Loucy (cell line): ENCODE measurements at regions not wholly inside any gene's neighbourhood (a gene's known extent, or its start where the extent isn't known, plus 50 kb on each side); places are given as distances from the start of the nearest gene placed in this dataset.

Experiments used
- H2AFZ ChIP-seq: fragments of 200-600 bp; sonication (generic); 2 replicates; pipeline ENCODE4 v1.6.0; 2016; ENCODE audit warnings: antibody characterized with exemption, mild to moderate bottlenecking, low read length, moderate library complexity
- H3F3A ChIP-seq: fragments of 200-600 bp; 2 replicates; pipeline ENCODE4 v1.6.0; 2016; ENCODE audit warnings: antibody characterized with exemption, low read depth, mild to moderate bottlenecking
- H3K27me3 ChIP-seq: fragments of 200-600 bp; sonication (generic); 2 replicates; pipeline ENCODE4 v1.6.1; 2014; ENCODE audit warnings: low read length, mild to moderate bottlenecking; ENCODE audit not compliant: insufficient read depth, poor library complexity, severe bottlenecking
- H3K36me3 ChIP-seq: fragments of 200-600 bp; sonication (generic); 2 replicates; pipeline ENCODE4 v1.6.1; 2016; ENCODE audit warnings: low read length; ENCODE audit not compliant: insufficient read depth
- H3K4me1 ChIP-seq: fragments of 200-600 bp; sonication (generic); 2 replicates; pipeline ENCODE4 v1.5.1; 2014; ENCODE audit warnings: low read length, mild to moderate bottlenecking; ENCODE audit not compliant: insufficient read depth, poor library complexity, severe bottlenecking
- H3K4me2 ChIP-seq: fragments of 200-600 bp; sonication (generic); 2 replicates; pipeline ENCODE4 v1.6.0; 2014; ENCODE audit warnings: antibody characterized with exemption, low read length, low read depth, mild to moderate bottlenecking; ENCODE audit not compliant: poor library complexity, severe bottlenecking
- H3K4me3 ChIP-seq: fragments of 200-600 bp; sonication (generic); 2 replicates; pipeline ENCODE4 v1.5.1; 2014; ENCODE audit warnings: low read length, mild to moderate bottlenecking, mixed read lengths; ENCODE audit not compliant: poor library complexity, severe bottlenecking
- H3K79me2 ChIP-seq: fragments of 200-600 bp; sonication (generic); 2 replicates; pipeline ENCODE4 v1.6.1; 2014; ENCODE audit warnings: low read length; ENCODE audit not compliant: insufficient read depth
- H3K9ac ChIP-seq: fragments of 200-600 bp; sonication (generic); 2 replicates; pipeline ENCODE4 v1.6.0; 2014; ENCODE audit warnings: mild to moderate bottlenecking, low read depth, low read length, moderate library complexity; ENCODE audit not compliant: poor library complexity, severe bottlenecking
- H3K9me2 ChIP-seq: fragments of 200-600 bp; sonication (generic); replicated peaks from 2 replicates; pipeline ENCODE4 v1.6.1; 2016; ENCODE audit warnings: low read depth, low read length, mixed read lengths
- H3K9me3 ChIP-seq: fragments of 200-600 bp; sonication (generic); 2 replicates; pipeline ENCODE4 v1.6.1; 2014; ENCODE audit warnings: mild to moderate bottlenecking, antibody characterized with exemption, low read length, low read depth; ENCODE audit not compliant: insufficient read depth
- H4K20me1 ChIP-seq: fragments of 200-600 bp; sonication (generic); 2 replicates; pipeline ENCODE4 v1.6.0; 2014; ENCODE audit warnings: antibody characterized with exemption, low read length, mild to moderate bottlenecking; ENCODE audit not compliant: insufficient read depth, poor library complexity, severe bottlenecking
- EZH2phosphoT487 ChIP-seq: fragments of 200-600 bp; IDR thresholded peaks from 2 replicates; pipeline ENCODE4 v1.6.1; 2018; ENCODE audit warnings: antibody characterized with exemption, mild to moderate bottlenecking, moderate library complexity, borderline replicate concordance
- TF ChIP-seq, protein P1 (sequence below): fragments of 200-600 bp; sonication (generic); conservative IDR thresholded peaks from 2 replicates; pipeline ENCODE4 v1.5.1; 2014; ENCODE audit warnings: mild to moderate bottlenecking, antibody characterized with exemption, low read length

DNA sequence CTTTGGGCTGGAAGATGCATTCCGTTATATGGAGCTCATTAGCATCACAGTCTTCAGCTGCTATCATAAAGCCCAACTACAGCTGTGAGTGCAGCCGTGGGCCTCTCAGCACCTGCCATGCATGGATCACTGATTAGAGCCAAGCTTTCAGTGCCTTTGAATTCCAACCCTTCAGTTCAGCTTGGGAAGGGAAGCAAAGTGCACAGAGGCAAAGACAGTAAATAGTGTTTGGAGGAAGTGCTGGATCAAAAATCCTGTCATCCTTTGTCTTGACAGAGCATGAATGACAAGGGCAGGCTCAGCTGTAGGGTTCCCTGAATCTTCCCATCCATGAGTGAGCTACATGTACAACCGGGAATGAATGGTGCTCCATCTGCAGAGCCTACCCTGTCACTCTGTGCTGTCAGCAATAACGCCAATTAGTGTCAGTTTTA is 153.7 kb downstream of the DNAJB9 start:
- Histone ChIP-seq H3K4me1 (no peaks in the 10 kb centered on the region), H3K9me3 (no peaks in the 10 kb centered on the region), H2AFZ (no peak overlapping the region), H3K27me3 (no peaks in the 10 kb centered on the region), H3K79me2 (no peaks in the 10 kb centered on the region), H4K20me1 (no peaks in the 10 kb centered on the region), H3K4me3 (no peak overlapping the region), H3K9me2 (no peaks in the 10 kb centered on the region), H3K4me2 (no peak overlapping the region), H3K36me3 (no peaks in the 10 kb centered on the region), H3F3A (no peaks in the 10 kb centered on the region), H3K9ac (no peak overlapping the region)
- no peak for TF ChIP-seq EZH2phosphoT487

DNA sequence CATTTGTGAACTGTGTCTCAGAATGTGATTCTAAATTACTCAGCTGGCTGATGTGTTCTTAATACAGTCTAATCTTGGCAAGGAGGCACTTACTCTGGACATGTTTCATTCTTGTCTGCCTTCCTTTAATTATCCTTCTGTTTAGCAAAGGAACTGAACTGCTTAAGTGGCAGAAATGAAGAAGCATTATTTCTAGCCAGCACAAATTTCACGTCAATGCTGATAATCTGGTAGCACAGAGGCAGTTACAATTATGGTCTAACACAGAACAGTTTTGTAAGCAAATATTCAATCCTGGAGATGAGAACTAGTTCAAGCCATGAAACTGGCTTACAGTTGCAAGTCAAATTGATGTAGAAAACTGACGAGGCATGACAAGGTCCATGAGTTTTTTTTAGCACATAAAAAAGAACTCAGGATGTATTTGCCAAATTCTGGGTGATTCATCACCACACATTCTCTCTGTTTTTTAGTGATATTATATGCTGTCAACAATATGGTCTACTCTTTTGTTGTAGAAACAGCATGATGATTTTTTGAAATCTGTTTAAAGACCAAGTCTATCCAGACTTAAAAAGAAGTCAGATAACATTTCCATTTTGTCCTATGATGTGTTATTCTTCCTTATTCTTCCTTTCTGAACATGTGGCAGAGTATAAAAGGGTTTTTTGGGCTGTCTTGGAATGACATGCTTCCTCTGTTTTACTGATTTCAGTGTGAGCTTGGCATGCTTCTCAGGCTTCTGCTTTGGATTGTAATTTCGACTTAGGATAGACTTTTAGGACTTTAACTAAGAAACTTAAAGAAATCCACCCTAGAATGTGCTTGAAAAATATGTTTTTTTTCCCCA is 154.8 kb downstream of the DNAJB9 start:
- Histone ChIP-seq H3K9ac (no peak overlapping the region), H3K4me2 (no peak overlapping the region)

DNA sequence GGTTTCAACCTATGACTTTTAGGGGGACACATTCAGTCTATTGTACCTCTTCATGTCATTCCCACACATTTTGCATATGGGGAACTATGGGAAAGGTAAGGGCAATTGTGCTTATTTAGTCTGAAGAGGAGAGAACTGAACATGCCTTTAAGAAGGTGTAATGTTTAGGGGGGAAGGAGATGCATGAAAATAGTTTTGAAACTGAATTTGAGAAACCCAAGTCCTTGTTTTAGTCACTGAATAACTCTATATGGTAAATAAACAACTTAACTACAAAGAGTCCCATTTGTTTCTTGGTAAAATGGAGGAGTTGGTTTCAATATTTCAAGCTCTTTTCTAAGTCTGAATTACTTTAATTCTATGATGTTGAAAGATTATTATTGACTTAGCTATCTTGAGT is 166.1 kb downstream of the DNAJB9 start:
- H3K27me3 ChIP-seq = no peaks in the 10 kb centered on the region
- no peaks in the 10 kb centered on the region for H3K4me1 ChIP-seq
- no peaks in the 10 kb centered on the region for H4K20me1 ChIP-seq

More for the DNA sequence above, 154.8 kb downstream of the DNAJB9 start:
- no peaks in the 10 kb centered on the region for H3K9me2 ChIP-seq
- H3K4me1 ChIP-seq = no peaks in the 10 kb centered on the region
- no peaks in the 10 kb centered on the region for H3F3A ChIP-seq
- H2AFZ ChIP-seq = no peak overlapping the region
- H3K9me3 ChIP-seq = no peaks in the 10 kb centered on the region
- H4K20me1 ChIP-seq = no peaks in the 10 kb centered on the region
- no peaks in the 10 kb centered on the region for H3K27me3 ChIP-seq
- TF ChIP-seq, protein P1, sequence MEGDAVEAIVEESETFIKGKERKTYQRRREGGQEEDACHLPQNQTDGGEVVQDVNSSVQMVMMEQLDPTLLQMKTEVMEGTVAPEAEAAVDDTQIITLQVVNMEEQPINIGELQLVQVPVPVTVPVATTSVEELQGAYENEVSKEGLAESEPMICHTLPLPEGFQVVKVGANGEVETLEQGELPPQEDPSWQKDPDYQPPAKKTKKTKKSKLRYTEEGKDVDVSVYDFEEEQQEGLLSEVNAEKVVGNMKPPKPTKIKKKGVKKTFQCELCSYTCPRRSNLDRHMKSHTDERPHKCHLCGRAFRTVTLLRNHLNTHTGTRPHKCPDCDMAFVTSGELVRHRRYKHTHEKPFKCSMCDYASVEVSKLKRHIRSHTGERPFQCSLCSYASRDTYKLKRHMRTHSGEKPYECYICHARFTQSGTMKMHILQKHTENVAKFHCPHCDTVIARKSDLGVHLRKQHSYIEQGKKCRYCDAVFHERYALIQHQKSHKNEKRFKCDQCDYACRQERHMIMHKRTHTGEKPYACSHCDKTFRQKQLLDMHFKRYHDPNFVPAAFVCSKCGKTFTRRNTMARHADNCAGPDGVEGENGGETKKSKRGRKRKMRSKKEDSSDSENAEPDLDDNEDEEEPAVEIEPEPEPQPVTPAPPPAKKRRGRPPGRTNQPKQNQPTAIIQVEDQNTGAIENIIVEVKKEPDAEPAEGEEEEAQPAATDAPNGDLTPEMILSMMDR = no peak
- TF ChIP-seq EZH2phosphoT487 = no peak
- H3K79me2 ChIP-seq = no peaks in the 10 kb centered on the region
- no peak overlapping the region for H3K4me3 ChIP-seq
- no peaks in the 10 kb centered on the region for H3K36me3 ChIP-seq

More for the DNA sequence above, 166.1 kb downstream of the DNAJB9 start:
- Histone ChIP-seq H2AFZ (no peak overlapping the region), H3K4me3 (no peak overlapping the region), H3K4me2 (no peak overlapping the region), H3K9me2 (no peaks in the 10 kb centered on the region), H3K9ac (no peak overlapping the region), H3K36me3 (no peaks in the 10 kb centered on the region), H3F3A (no peaks in the 10 kb centered on the region), H3K9me3 (no peaks in the 10 kb centered on the region), H3K79me2 (no peaks in the 10 kb centered on the region)
- no peak for TF ChIP-seq EZH2phosphoT487
- TF ChIP-seq, protein P1 = no peak
